Skeletal muscle cell (primary cell): ENCODE measurements at regions not wholly inside any gene's neighbourhood (a gene's known extent, or its start where the extent isn't known, plus 50 kb on each side); places are given as distances from the start of the nearest gene placed in this dataset.

ENCODE experiments used
- DNase-seq: peaks from one replicate; pipeline ENCODE4 v3.0.0-alpha.2; 2010; ENCODE audit warnings: low read depth
- H3K4me3 ChIP-seq: 2 replicates; pipeline ENCODE4 v1.5.1; 2011; ENCODE audit warnings: low read depth, mild to moderate bottlenecking, control low read depth, low read length, moderate library complexity

- H3K4me3 ChIP-seq: no peak overlapping the region
- DNase-seq: no peak
Observed at GRCh38 chr2:129462349-129462748, 517.1 kb upstream of the RAB6C start.

GRCh38 chr2:129462967-129463366, 516.5 kb upstream of the RAB6C start:
- DNase-seq: no peak
- no peak overlapping the region for H3K4me3 ChIP-seq

- H3K4me3 ChIP-seq: no peak overlapping the region
- no peak for DNase-seq
Observed at GRCh38 chr2:129464036-129464435, 515.4 kb upstream of the RAB6C start.

- no peak overlapping the region for H3K4me3 ChIP-seq
- no peak for DNase-seq
Observed at GRCh38 chr2:129464631-129465030, 514.8 kb upstream of the RAB6C start.

- H3K4me3 ChIP-seq: no peak overlapping the region
- no peak for DNase-seq
Observed at GRCh38 chr2:129465045-129465444, 514.4 kb upstream of the RAB6C start.

GRCh38 chr2:129466389-129466788, 513.1 kb upstream of the RAB6C start:
- no peak overlapping the region for H3K4me3 ChIP-seq
- DNase-seq: no peak

GRCh38 chr2:129467012-129467779, 512.3 kb upstream of the RAB6C start:
- DNase-seq: no peak
- H3K4me3 ChIP-seq: no peak overlapping the region

- DNase-seq: no peak
- no peak overlapping the region for H3K4me3 ChIP-seq
Observed at GRCh38 chr2:129467941-129468340, 511.5 kb upstream of the RAB6C start.

GRCh38 chr2:129468879-129469278, 510.6 kb upstream of the RAB6C start:
- no peak overlapping the region for H3K4me3 ChIP-seq
- no peak for DNase-seq

- DNase-seq: no peak
- H3K4me3 ChIP-seq: no peak overlapping the region
Observed at GRCh38 chr2:129469389-129469788, 510.1 kb upstream of the RAB6C start.

GRCh38 chr2:129469871-129470270, 509.6 kb upstream of the RAB6C start:
- no peak for DNase-seq
- H3K4me3 ChIP-seq: no peak overlapping the region

GRCh38 chr2:129478902-129479517, 500.5 kb upstream of the RAB6C start:
- DNase-seq: no peak

GRCh38 chr2:129479892-129480291, 499.6 kb upstream of the RAB6C start:
- no peak for DNase-seq
- no peak overlapping the region for H3K4me3 ChIP-seq

More at GRCh38 chr2:129478902-129479517, 500.5 kb upstream of the RAB6C start:
- no peak overlapping the region for H3K4me3 ChIP-seq

GRCh38 chr2:129480790-129481189, 498.7 kb upstream of the RAB6C start:
- no peak overlapping the region for H3K4me3 ChIP-seq
- DNase-seq: no peak

- H3K4me3 ChIP-seq: no peak overlapping the region
- no peak for DNase-seq
Observed at GRCh38 chr2:129481306-129482219, 497.9 kb upstream of the RAB6C start.

GRCh38 chr2:129482626-129483025, 496.8 kb upstream of the RAB6C start:
- no peak overlapping the region for H3K4me3 ChIP-seq
- no peak for DNase-seq

- DNase-seq: no peak
Observed at GRCh38 chr2:129483366-129483765, 496.1 kb upstream of the RAB6C start.

GRCh38 chr2:129484999-129485897, 494.2 kb upstream of the RAB6C start:
- H3K4me3 ChIP-seq: no peak overlapping the region
- DNase-seq: no peak

More at GRCh38 chr2:129483366-129483765, 496.1 kb upstream of the RAB6C start:
- no peak overlapping the region for H3K4me3 ChIP-seq

- no peak overlapping the region for H3K4me3 ChIP-seq
- DNase-seq: no peak
Observed at GRCh38 chr2:129488376-129488775, 491.1 kb upstream of the RAB6C start.
